ENCODE measurements at regions not wholly inside any gene's neighbourhood (a gene's known extent, or its start where the extent isn't known, plus 50 kb on each side); places are given as distances from the start of the nearest gene placed in this dataset.
"Not testable (repeated sequence)": the region's sequence is repeated elsewhere in the genome, so short reads cannot be mapped to it uniquely, and the experiment has no call there.

DNA sequence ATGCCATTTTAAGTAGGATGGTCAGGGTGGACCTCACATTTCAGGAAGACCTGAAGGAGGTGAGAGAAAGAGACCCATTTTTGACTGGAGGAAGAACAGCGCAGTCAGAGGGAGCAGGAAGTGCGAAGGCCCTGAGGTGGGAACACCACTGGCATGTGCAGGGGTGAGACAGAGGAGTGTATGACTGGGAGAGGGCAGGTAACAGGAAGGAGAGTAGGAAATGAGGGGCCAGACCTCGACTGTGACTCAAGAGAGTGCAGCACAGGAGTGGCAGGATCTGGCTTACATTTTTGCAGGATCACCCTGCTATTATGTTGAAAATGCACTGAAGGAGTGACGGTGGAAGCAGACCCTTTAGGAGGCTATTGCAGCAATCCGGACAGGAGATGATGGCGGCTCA is 117.7 kb upstream of the CDYL start:
- in situ Hi-C loops (cut with MboI; ENCODE audit: low sequenced_read_pairs) = no loop called here

DNA sequence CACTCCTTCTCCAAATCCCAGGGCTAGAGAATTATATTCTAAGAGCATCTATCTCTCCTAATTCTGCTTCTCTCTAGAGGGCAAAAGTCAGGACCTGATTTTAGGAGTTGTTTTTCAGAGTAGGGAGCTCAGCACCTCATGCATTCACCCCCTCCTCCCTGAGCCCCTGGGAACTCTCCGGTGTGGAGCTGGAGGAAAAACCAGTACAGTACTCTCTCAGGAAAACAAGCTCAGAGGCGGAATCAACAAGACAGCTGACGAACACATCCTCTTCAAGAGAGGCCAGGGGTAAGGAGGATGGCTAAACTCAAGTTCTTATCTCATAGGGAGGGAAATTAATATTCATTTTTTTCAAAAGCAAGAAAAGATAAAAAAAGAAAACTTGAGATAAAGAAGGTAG is 120.1 kb upstream of the CDYL start:
- in situ Hi-C loops (cut with MboI; ENCODE audit: low sequenced_read_pairs) = no loop called here

DNA sequence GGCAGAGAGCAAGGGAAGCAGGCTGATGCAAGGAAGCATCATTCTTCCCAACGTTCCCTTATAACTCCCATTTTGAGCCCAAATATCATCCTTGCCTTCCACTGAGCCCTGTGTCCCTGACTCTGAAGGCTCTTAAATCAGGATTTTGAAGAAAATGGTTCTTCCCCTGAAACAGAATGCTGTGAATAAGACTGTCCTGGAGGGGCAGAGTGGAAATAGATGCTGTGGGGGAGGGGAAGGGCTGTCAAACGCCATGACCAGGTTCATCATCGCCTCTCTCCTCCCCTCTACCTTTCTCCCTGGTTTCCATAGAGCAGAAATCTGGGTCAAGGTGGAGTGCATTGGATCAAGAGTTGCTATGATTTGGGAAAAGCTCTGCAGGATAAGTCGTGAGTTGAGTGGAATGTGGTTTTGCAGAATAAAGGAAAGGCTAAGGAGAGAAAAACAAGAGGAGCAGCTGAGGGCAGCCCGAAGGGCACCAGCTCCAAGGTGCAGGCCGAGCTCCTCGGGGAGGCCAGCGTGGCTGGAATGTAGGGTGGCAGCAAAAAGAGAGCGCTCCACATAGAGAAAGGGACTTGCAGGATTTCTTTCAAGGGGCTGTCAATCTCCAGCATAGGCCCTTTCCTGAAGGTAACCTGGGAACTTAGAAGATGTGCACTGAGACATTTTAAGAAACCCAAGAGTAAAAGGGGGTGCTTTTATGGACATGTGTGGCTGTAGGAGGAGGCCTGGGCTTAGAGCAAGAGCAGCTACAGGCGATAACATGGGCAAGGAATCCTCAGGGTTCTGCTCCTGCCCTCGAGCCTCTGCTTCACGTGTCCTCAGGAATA is 120.8 kb upstream of the CDYL start:
- in situ Hi-C loops (cut with MboI; ENCODE audit: low sequenced_read_pairs) = no loop called here

DNA sequence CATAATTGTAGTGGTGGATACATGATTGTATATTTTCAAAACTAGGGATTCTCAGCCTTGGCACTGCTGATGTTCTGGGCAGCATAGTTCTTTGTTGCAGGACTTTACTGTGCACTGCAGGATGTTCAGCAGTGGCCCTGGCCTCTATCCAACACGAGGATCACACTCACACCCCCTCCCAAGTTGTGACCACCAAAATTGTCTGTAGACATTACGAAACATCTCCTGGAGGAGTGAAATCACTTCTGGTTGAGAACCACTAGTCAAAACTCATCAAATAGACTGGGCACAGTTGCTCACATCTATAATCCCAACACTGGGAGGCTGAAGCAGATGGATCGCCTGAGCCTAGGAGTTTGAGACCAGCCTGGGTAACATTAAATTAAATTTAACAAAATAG is 123.1 kb upstream of the CDYL start:
- in situ Hi-C loops (cut with MboI; ENCODE audit: low sequenced_read_pairs) = no loop called here

DNA sequence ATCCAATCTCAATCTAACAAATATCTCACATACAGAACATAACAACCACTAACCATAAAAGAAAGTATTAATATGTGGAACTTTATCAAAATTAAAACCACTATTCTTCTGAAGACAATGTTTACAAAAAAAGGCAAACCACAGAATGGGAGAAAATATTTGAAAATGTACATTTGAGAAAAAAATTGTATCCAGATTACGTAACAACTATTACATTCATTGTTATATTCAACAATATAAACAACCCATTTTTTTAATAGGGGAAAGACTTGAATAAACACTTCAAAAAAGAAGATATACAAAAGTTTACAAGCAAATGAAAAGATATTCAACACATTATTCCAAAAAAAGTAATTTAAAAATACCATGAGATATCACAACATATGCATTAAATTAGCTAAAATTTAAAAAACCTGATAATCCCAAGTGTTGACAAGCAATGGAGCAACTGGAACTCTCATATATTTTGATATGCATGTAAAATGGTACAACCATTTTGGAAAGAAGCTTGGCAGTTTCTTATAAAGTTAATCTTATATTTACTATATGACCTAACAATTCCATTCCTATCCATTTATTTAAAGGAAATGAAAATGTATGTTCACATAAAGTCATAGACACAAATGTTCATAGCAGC is 124.3 kb upstream of the CDYL start:
- in situ Hi-C loops (cut with MboI; ENCODE audit: low sequenced_read_pairs) = no loop called here

DNA sequence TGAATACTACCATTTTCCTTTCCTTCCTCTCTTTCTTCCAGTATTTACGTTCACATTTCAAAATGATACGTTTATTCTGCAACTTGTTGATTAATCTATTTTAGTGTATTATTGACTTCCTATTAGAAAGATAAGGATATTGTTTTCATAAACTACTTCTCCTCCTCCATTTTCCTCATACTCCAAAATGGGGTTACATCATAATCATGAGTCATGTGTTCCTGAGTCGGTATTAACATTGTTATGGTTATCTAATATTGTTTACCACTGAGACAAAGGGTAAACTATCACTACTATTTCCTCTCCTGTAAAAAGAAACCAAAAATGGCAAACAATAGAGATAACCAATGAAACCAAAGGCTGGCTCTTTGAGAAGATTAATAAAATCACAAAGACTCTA is 126.5 kb upstream of the CDYL start:
- in situ Hi-C loops (cut with MboI; ENCODE audit: low sequenced_read_pairs) = no loop called here

DNA sequence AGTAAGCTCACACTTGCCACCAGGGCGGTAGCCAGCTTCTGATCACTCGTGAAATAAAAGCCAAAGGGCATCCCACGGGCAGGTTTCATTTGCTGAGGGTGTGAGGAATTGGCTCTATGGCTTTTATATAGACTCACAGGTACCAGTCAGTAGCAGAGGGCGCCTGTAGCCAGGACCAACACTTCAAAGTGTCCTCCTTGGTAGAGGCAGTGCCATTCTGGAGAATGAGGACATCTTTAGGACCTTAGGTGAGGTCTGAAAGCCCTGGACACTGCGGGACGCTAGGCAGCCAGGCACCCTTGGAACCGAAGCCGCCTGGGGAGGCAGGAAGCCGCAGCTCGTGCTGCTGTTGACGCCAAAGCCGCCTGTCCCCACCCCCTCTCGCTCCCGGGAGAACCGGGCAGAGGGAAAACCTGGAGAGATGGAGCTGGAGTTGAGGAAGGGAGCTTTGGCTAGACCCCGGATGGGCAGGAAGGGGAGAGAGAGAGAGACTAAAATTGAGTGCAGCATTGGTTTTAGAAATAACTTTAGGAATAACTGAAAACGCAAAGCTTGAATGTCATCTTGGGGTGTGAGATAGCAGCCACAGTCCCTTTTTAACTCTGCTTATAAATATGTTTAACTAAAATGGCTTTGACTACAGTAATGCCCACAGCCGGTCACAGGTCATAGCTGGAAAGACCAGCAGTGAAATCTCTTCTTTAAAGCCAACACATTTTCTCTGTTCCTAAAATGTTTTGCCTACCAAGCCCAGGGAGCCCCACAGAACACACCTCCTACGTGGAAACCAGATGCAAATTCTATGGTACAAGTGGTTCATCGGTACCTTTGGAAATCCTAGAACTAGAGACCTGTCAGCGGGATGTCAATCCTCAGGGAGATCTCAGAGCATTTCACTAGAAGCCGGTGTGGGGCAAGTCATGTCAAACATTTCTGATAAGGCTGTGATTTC is 128.5 kb upstream of the CDYL start:
- in situ Hi-C loops (cut with MboI; ENCODE audit: low sequenced_read_pairs) = no loop called here

DNA sequence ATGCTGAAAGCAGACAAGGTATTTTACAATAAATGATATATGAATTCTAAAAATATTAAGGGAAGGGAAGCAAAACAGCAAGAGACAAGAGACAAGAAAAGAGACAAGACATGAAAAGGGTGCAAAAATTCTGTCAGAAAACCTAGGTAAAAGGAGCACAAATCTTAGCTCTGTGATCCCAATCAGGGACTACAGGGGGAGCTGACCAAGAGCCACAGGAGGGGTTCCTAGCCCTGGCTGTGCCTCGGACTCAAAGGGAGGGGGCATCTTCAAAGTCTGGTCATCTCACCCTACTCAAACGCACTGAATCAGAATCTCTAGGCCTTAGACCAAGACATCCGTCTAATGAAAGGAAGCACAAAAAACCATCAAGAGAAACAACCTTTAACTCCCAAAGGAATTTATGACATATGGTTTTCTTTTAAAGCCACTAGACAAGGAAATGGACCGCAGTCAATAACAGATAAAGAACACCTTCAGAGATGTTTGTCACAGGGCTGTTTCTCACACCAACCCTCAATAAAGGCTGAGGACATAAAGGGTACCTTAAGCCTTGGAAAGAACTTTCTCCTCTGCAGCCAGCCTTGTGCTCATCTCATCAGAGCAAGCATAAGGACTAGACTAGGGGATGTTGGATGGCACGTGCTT is 130.4 kb upstream of the CDYL start:
- in situ Hi-C loops (cut with MboI; ENCODE audit: low sequenced_read_pairs) = no loop called here

DNA sequence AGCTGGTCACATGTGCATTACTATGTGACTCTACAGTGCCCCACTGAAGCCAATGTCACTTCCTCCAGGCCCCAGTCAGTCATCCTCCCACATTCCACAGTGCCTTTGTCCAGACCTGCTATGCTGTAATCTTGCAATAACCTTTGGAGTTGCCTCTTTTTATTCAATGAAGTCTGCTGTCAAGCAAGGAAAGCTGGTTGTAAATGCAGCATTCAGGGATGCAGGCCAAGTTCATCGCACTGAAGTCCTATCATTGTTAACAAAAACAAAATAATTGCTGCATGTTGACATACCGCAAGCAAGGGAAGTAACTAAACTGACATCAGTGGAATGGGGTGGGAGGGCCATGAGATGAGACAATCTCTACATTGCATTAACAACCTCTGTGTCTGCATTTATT is 131.2 kb upstream of the CDYL start:
- in situ Hi-C loops (cut with MboI; ENCODE audit: low sequenced_read_pairs) = no loop called here

DNA sequence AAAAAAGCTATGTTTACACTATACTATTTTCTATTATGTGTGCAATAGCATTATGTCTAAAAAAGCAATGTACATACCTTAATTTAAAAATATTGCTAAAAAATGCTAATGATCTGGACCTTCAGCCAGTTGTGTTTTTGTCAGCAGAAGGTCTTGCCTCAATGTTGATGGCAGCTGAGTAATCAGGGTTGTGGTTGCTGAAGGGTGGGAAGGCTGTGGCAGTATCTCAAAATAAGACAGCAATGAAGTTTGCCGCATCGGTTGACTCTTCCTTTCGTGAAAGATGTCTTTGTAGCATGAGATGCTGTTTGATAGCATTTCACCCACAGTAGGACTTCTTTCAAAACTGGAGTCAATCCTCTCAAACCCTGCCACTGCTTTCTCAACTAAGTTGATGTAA is 134.7 kb upstream of the CDYL start:
- in situ Hi-C loops (cut with MboI; ENCODE audit: low sequenced_read_pairs) = no loop called here

DNA sequence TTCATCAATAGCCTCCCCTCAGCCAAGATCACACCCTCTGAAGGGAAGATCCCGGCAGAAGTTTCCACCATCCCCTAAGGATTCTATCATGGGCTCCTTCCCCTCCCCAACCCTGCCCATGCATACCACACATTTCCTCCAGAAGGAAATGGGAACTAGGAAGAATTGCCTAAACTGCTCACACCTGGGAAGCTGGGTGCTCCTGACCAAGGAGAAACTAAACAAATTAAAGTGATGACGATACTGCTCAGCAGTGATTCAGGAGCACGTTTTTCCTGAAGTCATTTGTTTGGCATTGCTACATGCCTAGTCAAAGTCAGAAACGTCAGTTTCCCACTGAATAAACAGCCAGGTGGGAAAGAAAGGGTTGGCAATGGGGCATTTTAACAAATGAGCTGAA is 136.1 kb upstream of the CDYL start:
- in situ Hi-C loops (cut with MboI; ENCODE audit: low sequenced_read_pairs) = no loop called here

DNA sequence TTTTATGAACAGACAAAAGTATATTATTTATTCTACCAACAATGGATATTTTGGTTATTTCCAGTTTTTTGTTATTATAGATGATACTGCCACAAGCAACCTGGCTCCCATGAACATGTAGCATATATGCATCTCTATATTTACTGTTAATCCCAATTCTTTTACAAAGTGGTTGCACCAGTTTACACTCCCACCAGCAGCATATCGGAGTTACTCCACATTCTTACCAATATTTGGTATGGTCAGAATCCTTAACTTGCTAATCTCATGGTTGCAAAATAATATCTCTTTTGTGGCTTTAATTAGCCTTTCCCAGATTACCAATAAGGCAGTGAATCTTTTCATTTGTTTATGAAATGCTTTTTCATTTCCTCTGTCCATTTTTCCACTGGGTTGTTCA is 137.6 kb upstream of the CDYL start:
- in situ Hi-C loops (cut with MboI; ENCODE audit: low sequenced_read_pairs) = no loop called here

DNA sequence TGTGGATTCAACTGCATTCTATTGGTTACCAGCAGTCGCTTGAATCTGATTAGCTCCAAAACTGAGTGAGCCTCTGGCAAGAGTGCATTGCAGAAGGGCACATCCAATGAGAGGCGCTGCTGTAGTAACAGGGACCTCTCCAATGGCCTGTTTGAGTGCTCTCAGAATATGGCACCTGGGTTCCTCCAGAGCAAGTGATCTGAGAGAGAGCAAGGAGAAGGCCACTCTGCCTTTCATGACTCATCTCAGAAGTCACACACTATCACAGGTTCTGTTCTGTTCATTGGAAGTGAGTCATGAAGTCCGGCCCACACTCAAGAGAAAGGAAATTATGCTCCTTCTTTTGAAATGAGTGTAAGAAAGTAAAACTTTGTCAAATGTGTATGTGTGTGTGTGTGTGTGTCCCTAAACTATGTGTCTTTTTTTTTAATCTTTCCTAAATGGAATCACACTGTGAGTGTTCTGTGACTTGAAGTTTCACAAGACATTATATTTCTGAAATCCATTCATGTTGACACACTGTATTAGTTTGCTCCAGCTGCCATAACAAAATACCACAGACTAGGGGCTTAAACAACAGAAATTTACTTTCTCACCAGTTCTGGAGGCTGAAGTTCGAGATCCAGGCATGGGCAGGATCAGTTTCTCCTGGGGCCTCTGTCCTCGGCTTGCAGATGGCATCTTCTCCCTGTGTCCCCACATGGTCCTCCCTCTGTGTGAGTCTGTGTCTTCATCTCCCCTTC is 138.3 kb upstream of the CDYL start:
- in situ Hi-C loops (cut with MboI; ENCODE audit: low sequenced_read_pairs) = no loop called here

DNA sequence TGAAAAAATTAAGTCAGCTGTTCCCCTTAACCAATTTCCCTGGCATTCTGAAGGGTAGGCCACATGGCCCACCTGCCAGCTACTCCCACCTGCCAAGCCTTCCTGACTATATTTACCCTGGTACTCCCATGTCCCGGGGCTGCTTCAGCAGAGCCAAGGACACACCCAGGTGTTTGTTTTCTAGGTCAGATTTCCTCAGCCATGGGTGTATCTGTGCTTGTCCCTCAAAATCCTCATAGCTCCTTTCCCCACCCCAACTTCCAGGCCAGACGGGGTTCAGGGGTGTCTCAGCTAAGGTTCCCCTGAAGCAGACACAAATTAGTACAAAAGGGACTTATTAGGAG is 139.4 kb upstream of the CDYL start:
- in situ Hi-C loops (cut with MboI; ENCODE audit: low sequenced_read_pairs) = no loop called here

DNA sequence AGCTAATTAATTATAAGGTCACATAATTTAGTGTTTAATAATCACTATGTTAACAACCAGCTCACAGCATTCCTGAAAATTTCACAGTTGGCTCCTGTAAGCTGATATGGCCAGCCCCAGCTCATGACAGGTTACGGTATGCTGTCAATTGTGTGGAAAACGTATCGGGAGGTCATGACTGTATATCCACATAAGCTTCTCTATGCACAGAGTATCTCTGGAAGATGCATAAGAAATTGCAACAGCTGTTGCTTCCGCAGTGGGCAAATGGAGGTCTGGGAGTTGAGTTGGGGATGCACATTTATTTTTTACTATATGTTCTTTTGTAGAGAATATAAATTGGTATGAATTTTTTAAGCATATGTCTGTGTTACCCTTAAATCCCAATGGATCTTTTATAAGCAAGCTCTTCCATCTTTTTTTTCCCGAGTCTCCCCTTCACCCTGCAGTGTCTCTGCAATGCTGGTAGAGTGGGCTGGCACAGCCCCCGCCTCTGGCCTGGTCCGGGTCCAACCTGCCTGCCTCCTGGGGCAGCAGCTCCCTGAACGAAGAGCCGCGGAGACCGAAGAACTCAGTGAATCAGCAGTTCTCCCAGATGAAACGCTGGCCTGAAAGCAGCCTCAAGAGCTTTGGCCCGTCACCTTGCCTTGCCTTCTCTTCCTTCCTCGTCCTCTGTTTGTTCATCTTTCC is 139.9 kb upstream of the CDYL start:
- in situ Hi-C loops (cut with MboI; ENCODE audit: low sequenced_read_pairs) = no loop called here

DNA sequence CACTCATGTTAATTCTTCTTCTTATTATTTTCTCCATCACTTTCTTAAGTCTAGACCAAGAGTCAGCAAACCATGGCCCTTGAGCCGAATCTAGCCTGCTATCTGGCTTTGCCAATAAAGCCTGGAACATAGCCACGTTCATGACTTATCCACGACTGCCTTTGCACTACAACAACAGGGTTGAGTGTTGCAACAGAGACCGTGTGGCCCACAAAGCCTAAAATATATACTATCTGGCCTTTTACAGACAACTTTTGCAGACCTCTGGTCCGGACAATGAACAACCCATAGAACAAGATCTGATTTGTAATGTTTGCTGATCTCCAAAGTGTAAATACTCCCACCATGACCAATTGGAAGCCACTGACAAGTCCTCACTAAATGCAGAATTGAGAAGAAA is 140.5 kb upstream of the CDYL start:
- in situ Hi-C loops (cut with MboI; ENCODE audit: low sequenced_read_pairs) = no loop called here

DNA sequence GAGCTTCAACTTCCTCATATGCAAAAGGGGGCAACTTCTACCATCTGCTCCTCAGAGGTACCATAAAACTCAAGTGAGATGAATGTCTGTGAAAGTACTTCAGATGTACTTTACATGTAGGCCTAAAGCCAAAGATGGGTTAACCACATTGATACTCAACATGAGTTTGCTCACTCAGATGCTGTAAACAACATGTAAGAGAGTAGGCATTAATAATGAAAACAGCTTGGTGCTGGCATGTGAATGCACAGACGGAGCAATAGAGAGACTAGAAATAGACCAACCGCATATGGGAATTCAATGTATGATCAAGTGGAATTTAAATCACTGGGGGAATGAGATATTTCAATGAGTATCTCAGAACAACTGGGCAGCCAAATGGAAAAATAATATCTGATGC is 143.8 kb upstream of the CDYL start:
- in situ Hi-C loops (cut with MboI; ENCODE audit: low sequenced_read_pairs) = no loop called here

DNA sequence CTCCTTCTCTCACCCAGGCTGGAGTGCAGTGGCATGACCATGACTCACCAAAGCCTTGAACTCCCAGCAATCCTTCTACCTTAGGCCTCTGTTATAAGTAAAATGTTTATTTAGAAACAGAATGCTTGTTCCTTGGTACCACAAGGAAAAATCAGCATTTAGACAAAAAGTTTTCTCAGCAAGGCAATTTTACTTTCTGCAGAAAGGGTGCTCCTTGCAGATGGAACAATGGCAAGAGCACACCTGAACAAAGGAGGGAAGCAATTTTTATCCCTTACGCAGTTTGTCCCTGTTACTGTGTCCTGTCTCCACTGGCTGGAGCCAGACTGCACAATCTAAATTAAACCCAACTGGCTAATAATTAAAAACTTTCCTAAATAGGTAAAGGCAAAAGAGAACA is 146.4 kb upstream of the CDYL start:
- in situ Hi-C loops (cut with MboI; ENCODE audit: low sequenced_read_pairs) = not testable (repeated sequence)

DNA sequence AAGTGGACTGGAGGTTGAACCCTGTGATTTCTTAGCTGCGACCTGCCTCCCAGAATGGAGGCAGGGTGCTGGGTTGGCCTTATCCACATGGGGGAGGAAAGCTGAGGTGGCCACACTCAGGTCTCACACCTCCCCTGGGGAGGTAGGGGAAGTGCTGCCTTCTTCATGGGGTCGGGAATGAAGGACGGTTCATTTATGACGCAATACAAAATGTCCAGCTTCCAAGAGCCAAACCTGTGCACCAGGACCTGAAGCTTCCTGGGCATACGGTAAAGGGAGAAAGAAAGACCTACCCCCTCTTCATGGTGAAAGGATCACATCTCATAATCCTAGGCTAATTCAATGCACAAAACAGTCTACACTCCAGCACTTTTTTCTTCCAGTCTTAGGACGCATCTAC is 150.6 kb upstream of the CDYL start:
- in situ Hi-C loops (cut with MboI; ENCODE audit: low sequenced_read_pairs) = no loop called here

DNA sequence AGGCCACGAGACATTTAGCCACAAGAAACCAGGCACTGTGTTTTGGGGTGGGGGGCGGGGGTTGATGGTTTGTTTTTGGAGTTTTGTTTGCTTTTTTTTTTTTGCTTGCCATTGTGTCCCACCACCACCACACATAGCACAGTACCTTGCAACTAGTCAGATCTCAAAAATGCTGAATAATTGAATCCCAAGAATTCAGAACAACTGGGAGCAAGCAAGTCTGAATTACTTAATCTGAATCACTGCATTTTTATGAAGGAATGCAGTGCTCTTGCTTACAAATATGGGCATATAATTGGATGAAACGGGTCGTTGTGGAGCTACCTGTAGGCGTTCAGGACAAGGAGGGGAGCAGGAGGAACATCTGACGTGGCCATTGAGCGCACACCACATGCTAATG is 151.5 kb upstream of the CDYL start:
- in situ Hi-C loops (cut with MboI; ENCODE audit: low sequenced_read_pairs) = no loop called here
